NCI-H446 (cell line): ENCODE measurements at regions not wholly inside any gene's neighbourhood (a gene's known extent, or its start where the extent isn't known, plus 50 kb on each side); places are given as distances from the start of the nearest gene placed in this dataset.
"Not testable (repeated sequence)": the region's sequence is repeated elsewhere in the genome, so short reads cannot be mapped to it uniquely, and the experiment has no call there.

Experiments
- DNase-seq, 2 experiments: peaks; one replicate each; lab custom pipeline; 2025; lab: John Stamatoyannopoulos, UW

- no peak for DNase-seq
These were observed 82.2 kb upstream of the SLC22A16 start for GRCh38 chr6:110558575-110558974.

GRCh38 chr6:110557199-110557598 is 80.8 kb upstream of the SLC22A16 start:
- no peak for DNase-seq

GRCh38 chr6:110556317-110557110 is 80.1 kb upstream of the SLC22A16 start:
- DNase-seq: no peak

GRCh38 chr6:110554966-110555460 is 78.6 kb upstream of the SLC22A16 start:
- DNase-seq: no peak

- DNase-seq: no peak
These were observed 78.0 kb upstream of the SLC22A16 start for GRCh38 chr6:110554441-110554840.

GRCh38 chr6:110552901-110553641 is 76.7 kb upstream of the SLC22A16 start:
- no peak for DNase-seq

GRCh38 chr6:110552076-110552475 is 75.7 kb upstream of the SLC22A16 start:
- no peak for DNase-seq

GRCh38 chr6:110551088-110551487 is 74.7 kb upstream of the SLC22A16 start:
- no peak for DNase-seq

GRCh38 chr6:110550353-110550752 is 73.9 kb upstream of the SLC22A16 start:
- no peak for DNase-seq

- DNase-seq: no peak
These were observed 72.9 kb upstream of the SLC22A16 start for GRCh38 chr6:110549277-110549676.

GRCh38 chr6:110548110-110548847 is 71.9 kb upstream of the SLC22A16 start:
- no peak for DNase-seq

GRCh38 chr6:110547266-110547964 is 71.0 kb upstream of the SLC22A16 start:
- no peak for DNase-seq

- DNase-seq: no peak
These were observed 68.9 kb upstream of the SLC22A16 start for GRCh38 chr6:110545081-110545872.

- DNase-seq: no peak
These were observed 68.1 kb upstream of the SLC22A16 start for GRCh38 chr6:110544472-110544871.

- no peak for DNase-seq
These were observed 66.7 kb upstream of the SLC22A16 start for GRCh38 chr6:110543106-110543505.

- DNase-seq: no peak
These were observed 66.1 kb upstream of the SLC22A16 start for GRCh38 chr6:110542311-110543024.

GRCh38 chr6:110541701-110542309 is 65.4 kb upstream of the SLC22A16 start:
- no peak for DNase-seq

- not testable (repeated sequence) for DNase-seq
These were observed 63.0 kb upstream of the SLC22A16 start for GRCh38 chr6:110539277-110540019.
